Astrocyte (in vitro differentiated cells and primary cell): ENCODE measurements at regions not wholly inside any gene's neighbourhood (a gene's known extent, or its start where the extent isn't known, plus 50 kb on each side); places are given as distances from the start of the nearest gene placed in this dataset.

ENCODE experiments used
- DNase-seq: peaks from one replicate; pipeline ENCODE4 v3.0.0-alpha.2; 2010; ENCODE audit warnings: low read depth
- FAIRE-seq: peaks from 2 replicates; lab custom pipeline; 2011; peaks lifted over from hg19 to GRCh38; lab: Jason Lieb, UNC
- H2AFZ ChIP-seq: 2 replicates; pipeline ENCODE4 v1.6.0; 2012; ENCODE audit warnings: low read depth, low read length, inconsistent platforms
- H3K27ac ChIP-seq: 2 replicates; pipeline ENCODE4 v1.5.1; 2011; ENCODE audit warnings: low read depth, low read length, inconsistent platforms
- H3K27me3 ChIP-seq: 2 replicates; pipeline ENCODE4 v1.6.0; 2011; ENCODE audit warnings: low read length, inconsistent platforms; ENCODE audit not compliant: insufficient read depth
- H3K36me3 ChIP-seq: 2 replicates; pipeline ENCODE4 v1.5.1; 2011; ENCODE audit warnings: low read length, inconsistent platforms; ENCODE audit not compliant: insufficient read depth
- H3K4me1 ChIP-seq: 2 replicates; pipeline ENCODE4 v1.5.1; 2011; ENCODE audit warnings: low read length, inconsistent platforms; ENCODE audit not compliant: insufficient read depth
- H3K4me2 ChIP-seq: 2 replicates; pipeline ENCODE4 v1.6.0; 2012; ENCODE audit warnings: low read length, inconsistent platforms
- H3K4me3 ChIP-seq: 2 replicates; pipeline ENCODE4 v1.5.1; 2011; ENCODE audit warnings: low read depth, mild to moderate bottlenecking, low read length, inconsistent platforms; ENCODE audit not compliant: insufficient read depth
- H3K79me2 ChIP-seq: 2 replicates; pipeline ENCODE4 v1.6.0; 2012; ENCODE audit warnings: mild to moderate bottlenecking, low read length, inconsistent platforms; ENCODE audit not compliant: insufficient read depth
- H3K9ac ChIP-seq: 2 replicates; pipeline ENCODE4 v1.6.0; 2012; ENCODE audit warnings: mild to moderate bottlenecking, low read length, inconsistent platforms
- H3K9me3 ChIP-seq: 2 replicates; pipeline ENCODE4 v1.5.1; 2012; ENCODE audit warnings: low read depth, mild to moderate bottlenecking, low read length, inconsistent platforms; ENCODE audit not compliant: insufficient read depth
- H4K20me1 ChIP-seq: 2 replicates; pipeline ENCODE4 v1.6.0; 2012; ENCODE audit warnings: low read length, inconsistent platforms; ENCODE audit not compliant: insufficient read depth
- H3K27ac Mint-ChIP-seq: one replicate; pipeline ENCODE4 v1.8.0; 2021; ENCODE audit warnings: mild to moderate bottlenecking, mixed read lengths; ENCODE audit not compliant: unreplicated experiment
- H3K27me3 Mint-ChIP-seq: one replicate; pipeline ENCODE4 v1.8.0; 2021; ENCODE audit warnings: low read depth, mixed read lengths; ENCODE audit not compliant: unreplicated experiment
- H3K36me3 Mint-ChIP-seq: one replicate; pipeline ENCODE4 v1.8.0; 2021; ENCODE audit warnings: low read depth, mixed read lengths; ENCODE audit not compliant: unreplicated experiment
- H3K4me1 Mint-ChIP-seq: one replicate; pipeline ENCODE4 v1.8.0; 2021; ENCODE audit warnings: low read depth, mixed read lengths; ENCODE audit not compliant: unreplicated experiment
- H3K4me3 Mint-ChIP-seq: one replicate; pipeline ENCODE4 v1.8.0; 2021; ENCODE audit warnings: mild to moderate bottlenecking, moderate library complexity, mixed read lengths; ENCODE audit not compliant: unreplicated experiment
- H3K9me3 Mint-ChIP-seq: one replicate; pipeline ENCODE4 v1.8.0; 2021; ENCODE audit warnings: mild to moderate bottlenecking, mixed read lengths; ENCODE audit not compliant: unreplicated experiment
- EZH2 ChIP-seq: IDR thresholded peaks from 2 replicates; pipeline ENCODE4 v1.6.1; 2012; ENCODE audit warnings: mild to moderate bottlenecking, low read length, inconsistent platforms; ENCODE audit not compliant: insufficient read depth
- TF ChIP-seq, protein P1 (sequence below): IDR thresholded peaks from 2 replicates; pipeline ENCODE4 v1.5.1; 2011; ENCODE audit warnings: low read depth, mild to moderate bottlenecking, inconsistent platforms, low read length, moderate library complexity; ENCODE audit not compliant: insufficient read depth

DNA sequence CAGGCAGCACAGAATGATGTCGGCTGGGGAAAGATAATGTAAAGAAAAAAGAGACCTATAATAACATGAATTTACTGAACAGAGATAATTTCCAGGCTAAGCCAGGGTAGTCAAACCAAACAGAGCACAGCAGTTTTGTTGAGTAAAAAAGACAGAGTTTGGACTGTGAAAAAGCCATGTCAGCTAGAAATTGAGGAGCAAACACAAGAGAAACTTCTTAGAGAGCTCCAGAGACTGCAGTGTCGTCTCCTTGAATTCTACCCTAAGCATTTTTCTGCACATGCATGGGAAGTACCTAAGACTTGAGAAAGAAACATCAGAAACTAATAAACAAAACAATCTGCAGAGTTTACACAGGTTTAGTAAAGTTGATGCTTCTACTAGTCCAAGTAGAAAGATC lies 1098.8 kb upstream of the CDH8 start:
- H3K9me3 ChIP-seq: no peaks in the 10 kb centered on the region
- no peaks in the 10 kb centered on the region for H3K27me3 ChIP-seq
- H3K27ac ChIP-seq: no peak overlapping the region
- no peak overlapping the region for H3K9ac ChIP-seq
- H3K4me1 Mint-ChIP-seq: peaks cover 5% of the 10 kb centered on the region
- H3K4me1 ChIP-seq: no peaks in the 10 kb centered on the region
- H3K36me3 ChIP-seq: no peaks in the 10 kb centered on the region
- no peak for TF ChIP-seq EZH2
- TF ChIP-seq, protein P1, sequence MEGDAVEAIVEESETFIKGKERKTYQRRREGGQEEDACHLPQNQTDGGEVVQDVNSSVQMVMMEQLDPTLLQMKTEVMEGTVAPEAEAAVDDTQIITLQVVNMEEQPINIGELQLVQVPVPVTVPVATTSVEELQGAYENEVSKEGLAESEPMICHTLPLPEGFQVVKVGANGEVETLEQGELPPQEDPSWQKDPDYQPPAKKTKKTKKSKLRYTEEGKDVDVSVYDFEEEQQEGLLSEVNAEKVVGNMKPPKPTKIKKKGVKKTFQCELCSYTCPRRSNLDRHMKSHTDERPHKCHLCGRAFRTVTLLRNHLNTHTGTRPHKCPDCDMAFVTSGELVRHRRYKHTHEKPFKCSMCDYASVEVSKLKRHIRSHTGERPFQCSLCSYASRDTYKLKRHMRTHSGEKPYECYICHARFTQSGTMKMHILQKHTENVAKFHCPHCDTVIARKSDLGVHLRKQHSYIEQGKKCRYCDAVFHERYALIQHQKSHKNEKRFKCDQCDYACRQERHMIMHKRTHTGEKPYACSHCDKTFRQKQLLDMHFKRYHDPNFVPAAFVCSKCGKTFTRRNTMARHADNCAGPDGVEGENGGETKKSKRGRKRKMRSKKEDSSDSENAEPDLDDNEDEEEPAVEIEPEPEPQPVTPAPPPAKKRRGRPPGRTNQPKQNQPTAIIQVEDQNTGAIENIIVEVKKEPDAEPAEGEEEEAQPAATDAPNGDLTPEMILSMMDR: no peak
- no peak overlapping the region for H3K4me2 ChIP-seq
- no peak overlapping the region for H3K27ac Mint-ChIP-seq
- H3K9me3 Mint-ChIP-seq: peaks cover 4% of the 10 kb centered on the region
- FAIRE-seq: no peak
- no peaks in the 10 kb centered on the region for H3K27me3 Mint-ChIP-seq
- H4K20me1 ChIP-seq: no peaks in the 10 kb centered on the region
- H3K4me3 ChIP-seq: no peak overlapping the region
- no peak overlapping the region for H2AFZ ChIP-seq
- no peaks in the 10 kb centered on the region for H3K36me3 Mint-ChIP-seq
- no peak for DNase-seq
- no peak overlapping the region for H3K4me3 Mint-ChIP-seq
- no peaks in the 10 kb centered on the region for H3K79me2 ChIP-seq

DNA sequence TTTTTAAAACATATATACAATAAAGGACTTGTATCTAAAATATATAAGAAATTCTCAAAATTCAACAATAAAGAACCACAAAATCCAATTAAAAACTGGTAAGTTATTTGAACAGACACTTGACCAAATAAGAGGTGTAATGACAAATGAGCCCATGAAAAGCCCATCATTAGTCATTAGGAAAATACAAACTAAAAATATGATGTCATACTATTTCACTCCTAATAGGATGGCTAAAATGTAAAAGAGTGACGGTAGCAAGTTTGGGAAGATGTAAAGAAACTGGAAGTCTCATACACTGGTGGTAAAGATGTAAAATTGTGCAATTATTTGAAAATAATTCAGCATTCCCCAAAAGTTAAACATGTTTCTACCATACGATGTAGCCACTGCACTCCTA lies 1095.3 kb upstream of the CDH8 start:
- peaks cover 7% of the 10 kb centered on the region for H3K9me3 Mint-ChIP-seq
- H3K4me1 Mint-ChIP-seq: no peaks in the 10 kb centered on the region
- no peak overlapping the region for H3K27ac ChIP-seq
- TF ChIP-seq EZH2: no peak
- TF ChIP-seq, protein P1: no peak
- H3K4me3 Mint-ChIP-seq: no peak overlapping the region
- H3K36me3 ChIP-seq: no peaks in the 10 kb centered on the region
- FAIRE-seq: no peak
- no peaks in the 10 kb centered on the region for H3K27me3 ChIP-seq
- H4K20me1 ChIP-seq: no peaks in the 10 kb centered on the region
- H3K4me3 ChIP-seq: no peak overlapping the region
- H3K9ac ChIP-seq: no peak overlapping the region
- no peaks in the 10 kb centered on the region for H3K4me1 ChIP-seq
- peaks cover 2% of the 10 kb centered on the region for H3K27me3 Mint-ChIP-seq
- no peak overlapping the region for H3K4me2 ChIP-seq
- no peaks in the 10 kb centered on the region for H3K9me3 ChIP-seq
- H3K27ac Mint-ChIP-seq: no peak overlapping the region
- no peaks in the 10 kb centered on the region for H3K36me3 Mint-ChIP-seq
- no peak for DNase-seq
- H2AFZ ChIP-seq: no peak overlapping the region
- H3K79me2 ChIP-seq: no peaks in the 10 kb centered on the region

DNA sequence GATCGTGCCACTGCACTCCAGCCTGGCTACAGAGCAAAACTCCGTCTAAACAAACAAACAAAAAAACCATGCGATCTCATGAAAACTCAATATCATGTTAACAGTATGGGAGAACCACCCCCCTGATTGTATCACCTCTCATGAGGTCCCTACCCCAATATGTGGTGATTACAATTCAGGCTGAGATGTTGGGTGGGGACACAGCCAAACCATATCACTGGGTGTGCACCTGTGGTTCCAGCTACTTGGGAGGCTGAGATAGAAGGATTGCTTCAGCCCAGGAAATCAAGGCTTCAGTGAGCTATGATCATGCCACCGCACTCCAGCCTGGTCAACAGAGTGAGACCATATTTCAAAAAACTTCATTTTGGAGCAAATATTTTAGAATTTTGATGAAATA lies 1094.7 kb upstream of the CDH8 start:
- Histone ChIP-seq H3K36me3 (no peaks in the 10 kb centered on the region), H3K4me3 (no peak overlapping the region), H4K20me1 (no peaks in the 10 kb centered on the region), H3K9ac (no peak overlapping the region), H3K9me3 (no peaks in the 10 kb centered on the region), H3K4me2 (no peak overlapping the region), H3K27ac (no peak overlapping the region), H3K79me2 (no peaks in the 10 kb centered on the region), H2AFZ (no peak overlapping the region), H3K4me1 (no peaks in the 10 kb centered on the region), H3K27me3 (no peaks in the 10 kb centered on the region)
- H3K9me3 Mint-ChIP-seq: peaks cover 7% of the 10 kb centered on the region
- H3K36me3 Mint-ChIP-seq: no peaks in the 10 kb centered on the region
- no peak for FAIRE-seq
- DNase-seq: no peak
- TF ChIP-seq, protein P1: no peak
- no peak for TF ChIP-seq EZH2
- H3K27ac Mint-ChIP-seq: no peak overlapping the region
- no peak overlapping the region for H3K4me3 Mint-ChIP-seq
- peaks cover 2% of the 10 kb centered on the region for H3K27me3 Mint-ChIP-seq
- no peaks in the 10 kb centered on the region for H3K4me1 Mint-ChIP-seq
